ENCODE measurements at regions not wholly inside any gene's neighbourhood (a gene's known extent, or its start where the extent isn't known, plus 50 kb on each side); places are given as distances from the start of the nearest gene placed in this dataset.
A peak's percentile ranks its signal among the peaks of the same experiment; 100 is the strongest.

GRCh38 chr5:102625468-102625867 is 126.7 kb upstream of the SLCO6A1 start:
- Histone ChIP-seq H3K4me1 (peaks cover 0 to 24% (median 7%) of the 10 kb centered on the region in 9 donors), H3K9me3 (no peaks in the 10 kb centered on the region), H3K27ac (peak overlapping the region; percentile 0 to 71 (median 31)), H3K36me3 (no peaks in the 10 kb centered on the region), H3K4me3 (no peak overlapping the region), H3K27me3 (no peaks in the 10 kb centered on the region)
- intact Hi-C loops (cut with DNase I): no loop called here
- DNase-seq: no peak
- TF ChIP-seq, protein P1, sequence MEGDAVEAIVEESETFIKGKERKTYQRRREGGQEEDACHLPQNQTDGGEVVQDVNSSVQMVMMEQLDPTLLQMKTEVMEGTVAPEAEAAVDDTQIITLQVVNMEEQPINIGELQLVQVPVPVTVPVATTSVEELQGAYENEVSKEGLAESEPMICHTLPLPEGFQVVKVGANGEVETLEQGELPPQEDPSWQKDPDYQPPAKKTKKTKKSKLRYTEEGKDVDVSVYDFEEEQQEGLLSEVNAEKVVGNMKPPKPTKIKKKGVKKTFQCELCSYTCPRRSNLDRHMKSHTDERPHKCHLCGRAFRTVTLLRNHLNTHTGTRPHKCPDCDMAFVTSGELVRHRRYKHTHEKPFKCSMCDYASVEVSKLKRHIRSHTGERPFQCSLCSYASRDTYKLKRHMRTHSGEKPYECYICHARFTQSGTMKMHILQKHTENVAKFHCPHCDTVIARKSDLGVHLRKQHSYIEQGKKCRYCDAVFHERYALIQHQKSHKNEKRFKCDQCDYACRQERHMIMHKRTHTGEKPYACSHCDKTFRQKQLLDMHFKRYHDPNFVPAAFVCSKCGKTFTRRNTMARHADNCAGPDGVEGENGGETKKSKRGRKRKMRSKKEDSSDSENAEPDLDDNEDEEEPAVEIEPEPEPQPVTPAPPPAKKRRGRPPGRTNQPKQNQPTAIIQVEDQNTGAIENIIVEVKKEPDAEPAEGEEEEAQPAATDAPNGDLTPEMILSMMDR (IDR thresholded peaks at IDR 0.05): no peak
- peak in 6 of 8 donors; percentile 55 to 83 (median 70) for ATAC-seq

- Histone ChIP-seq H3K27ac (peak overlapping the region in 9 of 10 donors; percentile 0 to 71 (median 29)), H3K4me3 (no peak overlapping the region), H3K36me3 (no peaks in the 10 kb centered on the region), H3K27me3 (no peaks in the 10 kb centered on the region), H3K9me3 (peaks cover 0 to 3% (median 0%) of the 10 kb centered on the region in 11 donors), H3K4me1 (peaks cover 0 to 24% (median 7%) of the 10 kb centered on the region in 9 donors)
- intact Hi-C loops (cut with DNase I): no loop called here
- WGBS, 2 donors: 42 to 43% methylated on average over 3 of the region's 3 CpGs
- TF ChIP-seq, protein P1 (IDR thresholded peaks at IDR 0.05): no peak
- no peak for DNase-seq
- ATAC-seq: peak in 6 of 8 donors; percentile 40 to 61 (median 52)
These were observed 127.1 kb upstream of the SLCO6A1 start for GRCh38 chr5:102625928-102626327.

DNA sequence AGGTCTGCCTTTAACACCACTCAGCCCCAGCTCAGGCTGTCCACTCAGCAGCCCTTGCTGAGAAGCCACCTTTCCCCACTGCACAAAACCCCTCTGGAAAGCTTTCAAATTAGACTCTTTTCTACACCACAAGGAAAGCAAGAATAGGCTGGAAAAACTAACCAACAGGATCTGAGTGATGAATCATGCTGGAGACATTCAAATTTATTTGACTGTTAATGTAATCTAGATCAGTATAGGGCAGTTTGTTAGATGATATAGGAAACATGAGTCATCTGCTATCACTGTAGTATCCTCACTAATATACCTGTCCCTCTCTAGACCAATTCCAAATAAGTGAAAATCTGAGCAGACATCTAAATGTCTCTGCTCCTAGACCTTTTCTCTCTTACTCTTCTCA is 127.8 kb upstream of the PAM start:
- H3K36me3 ChIP-seq: no peaks in the 10 kb centered on the region
- no peak overlapping the region for H3K4me3 ChIP-seq
- intact Hi-C loops (cut with DNase I): no loop called here
- no peak for DNase-seq
- H3K9me3 ChIP-seq: peaks cover 0 to 16% (median 0%) of the 10 kb centered on the region in 11 donors
- H3K4me1 ChIP-seq: peaks cover 0 to 24% (median 7%) of the 10 kb centered on the region in 9 donors
- no peaks in the 10 kb centered on the region for H3K27me3 ChIP-seq
- TF ChIP-seq, protein P1 (IDR thresholded peaks at IDR 0.05): no peak
- peak overlapping the region in 4 of 10 donors; percentile 55 to 71 (median 66) for H3K27ac ChIP-seq
- ATAC-seq: no peak

- H3K9me3 ChIP-seq: peaks cover 0 to 24% (median 0%) of the 10 kb centered on the region in 11 donors
- peaks cover 0 to 24% (median 7%) of the 10 kb centered on the region in 9 donors for H3K4me1 ChIP-seq
- no peaks in the 10 kb centered on the region for H3K36me3 ChIP-seq
- TF ChIP-seq, protein P1 (IDR thresholded peaks at IDR 0.05): no peak
- H3K27ac ChIP-seq: peak overlapping the region in 7 of 10 donors; percentile 34 to 71 (median 62)
- DNase-seq (peak in 1 of 2 donors; percentile 28), ATAC-seq (peak; percentile 44 to 92 (median 80))
- 52 to 65% methylated on average over 3 of the region's 3 CpGs for WGBS, 2 donors
- no peak overlapping the region for H3K4me3 ChIP-seq
- intact Hi-C loops (cut with DNase I): no loop called here
- no peaks in the 10 kb centered on the region for H3K27me3 ChIP-seq
These were observed 126.5 kb upstream of the PAM start for GRCh38 chr5:102628441-102629175.
